HG03045 (cell line): ENCODE measurements at regions not wholly inside any gene's neighbourhood (a gene's known extent, or its start where the extent isn't known, plus 50 kb on each side); places are given as distances from the start of the nearest gene placed in this dataset.

ENCODE experiments used
- ATAC-seq: cut with Tn5 transposase; IDR thresholded peaks from one replicate; pipeline ENCODE4 v1.9.1; 2021; ENCODE audit warnings: mild to moderate bottlenecking, moderate library complexity; ENCODE audit not compliant: unreplicated experiment

GRCh38 chr4:130127297-130127696 lies 1031.3 kb downstream of the C4orf33 start:
- ATAC-seq = no peak

GRCh38 chr4:130131536-130131935 lies 1035.6 kb downstream of the C4orf33 start:
- no peak for ATAC-seq

- ATAC-seq = no peak
These were observed 1045.7 kb downstream of the C4orf33 start for GRCh38 chr4:130141651-130142050.

GRCh38 chr4:130143656-130144055 lies 1047.7 kb downstream of the C4orf33 start:
- ATAC-seq = no peak

GRCh38 chr4:130146773-130147172 lies 1050.8 kb downstream of the C4orf33 start:
- no peak for ATAC-seq

GRCh38 chr4:130147641-130148040 lies 1051.7 kb downstream of the C4orf33 start:
- ATAC-seq = no peak

GRCh38 chr4:130154901-130155300 lies 1058.9 kb downstream of the C4orf33 start:
- ATAC-seq = no peak

- no peak for ATAC-seq
These were observed 1067.7 kb downstream of the C4orf33 start for GRCh38 chr4:130163701-130164100.

GRCh38 chr4:130165381-130165780 lies 1069.4 kb downstream of the C4orf33 start:
- no peak for ATAC-seq

GRCh38 chr4:130172156-130172555 lies 1076.2 kb downstream of the C4orf33 start:
- no peak for ATAC-seq

GRCh38 chr4:130178106-130178505 lies 1082.2 kb downstream of the C4orf33 start:
- ATAC-seq = no peak

- ATAC-seq = no peak
These were observed 1087.1 kb downstream of the C4orf33 start for GRCh38 chr4:130183096-130183495.

- no peak for ATAC-seq
These were observed 1087.8 kb downstream of the C4orf33 start for GRCh38 chr4:130183766-130184165.

GRCh38 chr4:130185123-130185522 lies 1089.2 kb downstream of the C4orf33 start:
- ATAC-seq = no peak

- ATAC-seq = no peak
These were observed 1091.0 kb downstream of the C4orf33 start for GRCh38 chr4:130186931-130187330.

- no peak for ATAC-seq
These were observed 1091.6 kb downstream of the C4orf33 start for GRCh38 chr4:130187587-130187986.

- ATAC-seq = no peak
These were observed 1096.8 kb downstream of the C4orf33 start for GRCh38 chr4:130192787-130193186.

GRCh38 chr4:130197946-130198345 lies 1102.0 kb downstream of the C4orf33 start:
- ATAC-seq = no peak

- no peak for ATAC-seq
These were observed 1107.6 kb downstream of the C4orf33 start for GRCh38 chr4:130203571-130203970.

GRCh38 chr4:130210864-130211263 lies 1114.9 kb downstream of the C4orf33 start:
- no peak for ATAC-seq

GRCh38 chr4:130214268-130214667 lies 1118.3 kb downstream of the C4orf33 start:
- ATAC-seq = no peak

- peak; percentile 100 for ATAC-seq
These were observed 1137.6 kb downstream of the C4orf33 start for GRCh38 chr4:130233377-130234047.

- ATAC-seq = no peak
These were observed 1142.2 kb downstream of the C4orf33 start for GRCh38 chr4:130238121-130238520.
